Neural progenitor cell (in vitro differentiated cells): ENCODE measurements at regions not wholly inside any gene's neighbourhood (a gene's known extent, or its start where the extent isn't known, plus 50 kb on each side); places are given as distances from the start of the nearest gene placed in this dataset.

ENCODE experiments used
- EZH2phosphoT487 ChIP-seq: fragments of 200-600 bp; sonication (generic); IDR thresholded peaks from 2 replicates; pipeline ENCODE4 v1.6.1; 2017; ENCODE audit warnings: antibody characterized with exemption
- TF ChIP-seq, protein P1 (sequence below): fragments of 200-600 bp; sonication (generic); IDR thresholded peaks from 2 replicates; pipeline ENCODE4 v1.5.1; 2017; ENCODE audit warnings: antibody characterized with exemption, mild to moderate bottlenecking

DNA sequence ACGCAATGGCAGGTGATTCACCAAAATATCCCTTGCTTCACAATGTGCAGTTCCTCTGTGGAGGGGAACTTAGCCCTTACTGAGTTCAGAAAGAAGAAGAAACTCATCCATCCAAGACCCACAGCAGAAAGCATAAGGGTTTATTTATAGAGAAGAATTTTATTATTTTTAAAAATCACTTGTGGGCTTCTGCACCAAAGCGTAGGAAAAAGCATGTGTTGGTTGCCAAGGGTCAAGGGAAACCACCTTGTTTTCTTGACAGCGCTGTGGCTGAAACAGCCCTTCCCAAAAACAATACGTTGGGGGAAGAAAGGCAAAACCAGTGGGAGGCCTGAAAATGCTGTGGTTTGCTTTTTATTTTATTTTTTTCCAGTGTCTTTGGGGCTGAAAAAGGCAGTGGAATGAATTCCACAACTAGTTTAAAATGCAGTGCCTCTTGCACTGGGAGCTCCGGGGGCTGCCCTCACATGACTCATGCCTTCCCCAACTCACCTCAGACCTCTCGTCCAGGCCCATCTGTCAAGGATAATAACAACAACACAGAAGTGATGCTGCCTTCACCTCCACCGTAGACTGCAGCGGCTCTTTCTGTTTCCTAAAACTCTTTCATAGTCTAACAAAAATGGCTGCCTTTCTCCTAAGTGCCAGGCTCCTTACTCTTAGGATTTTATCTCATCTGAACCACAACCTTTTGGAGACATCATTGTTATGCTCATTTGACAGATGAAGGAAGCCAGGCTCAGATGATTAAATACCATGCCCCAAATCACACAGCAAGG lies 224.2 kb upstream of the JUN start:
- TF ChIP-seq EZH2phosphoT487 = no peak
- TF ChIP-seq, protein P1, sequence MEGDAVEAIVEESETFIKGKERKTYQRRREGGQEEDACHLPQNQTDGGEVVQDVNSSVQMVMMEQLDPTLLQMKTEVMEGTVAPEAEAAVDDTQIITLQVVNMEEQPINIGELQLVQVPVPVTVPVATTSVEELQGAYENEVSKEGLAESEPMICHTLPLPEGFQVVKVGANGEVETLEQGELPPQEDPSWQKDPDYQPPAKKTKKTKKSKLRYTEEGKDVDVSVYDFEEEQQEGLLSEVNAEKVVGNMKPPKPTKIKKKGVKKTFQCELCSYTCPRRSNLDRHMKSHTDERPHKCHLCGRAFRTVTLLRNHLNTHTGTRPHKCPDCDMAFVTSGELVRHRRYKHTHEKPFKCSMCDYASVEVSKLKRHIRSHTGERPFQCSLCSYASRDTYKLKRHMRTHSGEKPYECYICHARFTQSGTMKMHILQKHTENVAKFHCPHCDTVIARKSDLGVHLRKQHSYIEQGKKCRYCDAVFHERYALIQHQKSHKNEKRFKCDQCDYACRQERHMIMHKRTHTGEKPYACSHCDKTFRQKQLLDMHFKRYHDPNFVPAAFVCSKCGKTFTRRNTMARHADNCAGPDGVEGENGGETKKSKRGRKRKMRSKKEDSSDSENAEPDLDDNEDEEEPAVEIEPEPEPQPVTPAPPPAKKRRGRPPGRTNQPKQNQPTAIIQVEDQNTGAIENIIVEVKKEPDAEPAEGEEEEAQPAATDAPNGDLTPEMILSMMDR = no peak
